ENCODE measurements at regions not wholly inside any gene's neighbourhood (a gene's known extent, or its start where the extent isn't known, plus 50 kb on each side); places are given as distances from the start of the nearest gene placed in this dataset.

- no peak overlapping the region for H3K4me3 ChIP-seq (ENCODE audit: low read depth, low read length)
Measured at GRCh38 chr17:77481476-77482374, 341.0 kb downstream of the SEC14L1 start.

- no peak overlapping the region for H3K4me3 ChIP-seq (ENCODE audit: low read depth, low read length)
Measured at GRCh38 chr17:77482375-77483127, 341.8 kb downstream of the SEC14L1 start.

DNA sequence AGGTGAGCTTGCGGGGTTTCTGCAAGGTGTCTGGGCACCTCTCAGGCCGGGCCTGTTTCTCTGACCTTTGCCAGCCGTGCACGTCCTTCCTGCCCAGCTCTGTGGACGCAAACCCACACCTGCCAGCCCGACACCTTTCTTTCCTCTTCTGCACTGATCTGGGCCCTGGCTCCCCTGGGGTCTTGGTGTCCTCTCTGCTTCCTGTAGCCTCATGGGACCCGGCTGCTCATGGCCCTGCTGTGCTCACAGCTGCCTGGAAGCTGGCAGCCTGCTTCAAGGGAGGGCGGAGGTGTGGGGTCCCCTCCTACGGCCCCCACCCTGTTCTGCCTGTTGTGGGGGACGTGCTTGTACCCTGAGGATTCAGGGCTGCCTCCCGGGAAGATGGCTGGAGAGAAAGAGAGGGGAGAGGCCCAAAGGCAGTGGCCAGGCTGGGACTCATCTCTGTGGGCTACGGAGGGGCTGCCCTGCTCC lies 342.4 kb downstream of the SEC14L1 start:
- H3K4me3 ChIP-seq (ENCODE audit: low read depth, low read length), result no peak overlapping the region

DNA sequence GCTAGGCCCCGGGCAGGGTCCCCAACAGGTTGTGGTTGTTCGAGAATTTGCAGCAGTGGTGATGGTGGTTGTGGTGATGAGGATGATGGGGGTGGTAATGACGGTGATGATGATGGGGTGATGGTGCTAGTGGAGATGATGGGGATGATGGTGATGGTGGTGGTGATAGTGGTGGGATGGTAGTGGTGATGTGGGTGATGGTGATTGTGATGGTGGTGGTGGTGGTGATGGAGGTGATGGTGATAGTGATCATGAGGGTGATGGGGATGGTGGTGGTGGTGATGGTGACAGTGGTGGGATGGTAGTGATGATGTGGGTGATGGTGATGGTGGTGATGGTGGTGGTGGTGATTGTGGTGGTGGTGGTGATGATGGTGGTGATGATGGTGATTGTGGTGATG lies 343.3 kb downstream of the SEC14L1 start:
- H3K4me3 ChIP-seq (ENCODE audit: low read depth, low read length), result no peak overlapping the region

DNA sequence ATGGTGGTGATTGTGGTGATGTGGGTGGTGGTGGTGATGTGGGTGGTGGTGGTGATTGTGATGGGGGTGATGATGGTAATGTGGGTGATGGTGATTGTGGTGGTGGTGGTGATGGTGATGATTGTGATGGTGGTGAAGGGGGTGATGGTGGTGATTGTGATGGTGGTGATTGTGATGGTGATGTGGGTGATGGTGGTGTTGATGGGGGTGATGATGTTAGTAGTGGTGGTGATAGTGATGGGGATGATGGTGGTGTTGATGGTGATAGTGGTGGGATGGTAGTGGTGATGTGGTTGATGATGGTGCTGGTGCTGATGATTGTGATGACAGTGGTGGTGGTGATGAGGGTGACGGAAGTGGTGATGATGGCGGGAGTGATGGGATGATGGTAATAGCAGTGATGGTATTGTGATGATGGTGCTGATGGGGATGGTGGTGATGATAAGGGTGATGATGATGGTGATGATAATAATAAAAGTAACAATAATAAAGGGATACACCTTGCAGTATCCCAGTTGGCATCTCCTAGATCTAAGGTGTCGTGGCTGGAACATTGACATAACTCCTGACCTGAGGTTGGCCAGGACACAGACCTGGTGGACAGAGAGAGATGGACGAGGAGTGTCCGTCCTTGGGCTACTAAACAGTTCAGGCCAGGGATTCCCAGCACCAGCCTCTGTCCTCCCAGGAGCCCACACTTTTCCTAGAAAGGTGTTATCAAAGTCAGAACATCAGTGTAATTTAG lies 344.5 kb downstream of the SEC14L1 start:
- no peak overlapping the region for H3K4me3 ChIP-seq (ENCODE audit: low read depth, low read length)

DNA sequence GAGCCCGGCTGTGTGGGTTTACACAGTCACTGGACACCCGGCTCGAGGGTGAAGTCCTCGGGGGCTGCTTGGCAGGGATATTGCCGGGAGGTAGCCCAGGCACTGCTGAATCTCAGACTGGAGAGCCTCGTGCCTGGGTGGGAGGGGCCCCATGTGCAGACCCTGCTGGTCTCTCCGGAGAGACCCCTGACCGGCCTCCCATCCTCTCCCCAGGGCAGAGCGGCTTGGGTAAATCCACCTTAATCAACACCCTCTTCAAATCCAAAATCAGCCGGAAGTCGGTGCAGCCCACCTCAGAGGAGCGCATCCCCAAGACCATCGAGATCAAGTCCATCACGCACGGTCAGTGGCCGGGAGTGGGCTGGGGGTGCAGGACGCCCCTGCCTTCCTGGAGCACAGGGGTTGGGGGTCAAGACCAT lies 346.5 kb downstream of the SEC14L1 start:
- H3K4me3 ChIP-seq (ENCODE audit: low read depth, low read length), result no peak overlapping the region

DNA sequence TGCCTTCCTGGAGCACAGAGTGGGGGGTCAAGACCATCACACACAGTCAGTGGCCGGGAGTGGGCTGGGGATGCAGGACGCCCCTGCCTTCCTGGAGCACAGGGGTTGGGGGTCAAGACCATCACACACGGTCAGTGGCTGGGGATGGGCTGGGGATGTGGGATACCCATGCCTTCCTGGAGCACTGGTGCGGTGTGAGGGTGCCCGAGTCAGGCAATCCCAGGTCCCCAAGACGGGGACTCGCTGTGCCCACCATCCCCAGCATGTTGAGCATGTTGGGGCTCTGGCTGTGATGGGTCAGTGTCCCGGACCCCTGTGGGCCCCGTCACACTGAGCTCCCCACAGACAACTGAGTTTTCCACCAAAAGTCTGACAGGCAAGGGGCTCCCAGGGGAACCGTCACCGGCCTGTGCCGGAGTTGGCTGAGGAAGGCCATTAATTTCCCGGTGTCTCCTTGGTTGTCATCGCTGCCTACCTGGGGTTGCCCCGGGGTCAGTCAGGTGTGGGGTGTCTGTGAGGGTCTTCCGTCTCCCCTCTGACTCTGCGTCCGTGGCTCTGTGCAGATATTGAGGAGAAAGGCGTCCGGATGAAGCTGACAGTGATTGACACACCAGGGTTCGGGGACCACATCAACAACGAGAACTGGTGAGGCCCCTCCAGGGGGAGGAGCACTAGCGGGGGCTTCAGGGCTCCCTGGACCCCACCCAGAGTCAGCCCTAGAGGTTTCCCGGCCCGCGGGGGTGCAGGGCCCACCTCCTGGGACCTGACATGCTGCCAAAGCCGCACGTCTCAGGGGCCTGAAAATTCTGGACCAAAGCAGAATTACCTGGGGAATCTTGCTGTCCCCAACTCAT lies 347.1 kb downstream of the SEC14L1 start:
- no peak overlapping the region for H3K4me3 ChIP-seq (ENCODE audit: low read depth, low read length)

- no peak overlapping the region for H3K4me3 ChIP-seq (ENCODE audit: low read depth, low read length)
Measured at GRCh38 chr17:77488531-77489238, 347.9 kb downstream of the SEC14L1 start.

DNA sequence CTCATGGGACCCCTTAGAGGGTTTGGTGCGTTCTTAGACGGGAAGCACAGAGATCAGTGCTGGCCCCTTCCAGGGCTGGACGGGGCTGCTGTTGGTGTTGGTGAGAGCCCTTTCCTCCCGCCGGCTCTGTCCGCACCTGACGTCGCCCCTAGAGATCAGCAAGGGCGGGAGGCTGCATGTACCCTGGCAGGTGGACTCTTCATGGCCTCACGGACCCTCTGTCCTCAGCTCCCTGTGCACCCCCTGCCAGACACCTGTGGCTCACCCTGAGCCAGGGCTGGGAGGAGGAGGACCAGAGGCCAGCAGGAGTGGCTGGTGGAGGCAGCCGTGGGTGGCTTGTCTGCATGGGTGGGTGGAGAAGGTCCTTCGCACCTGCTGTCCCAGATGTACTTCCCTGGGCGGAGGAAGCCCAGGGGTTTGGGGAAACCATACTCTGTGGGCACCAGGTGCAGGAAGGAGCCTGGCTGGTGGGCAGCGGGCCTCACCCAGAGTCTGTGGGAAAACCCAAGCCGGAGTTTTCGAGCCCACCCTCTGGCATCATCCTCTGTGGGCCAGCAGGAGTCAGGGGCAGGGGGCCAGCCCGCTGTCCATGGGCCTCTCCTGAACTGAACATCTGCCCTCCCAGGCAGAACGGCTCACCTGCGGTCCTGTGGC lies 348.6 kb downstream of the SEC14L1 start:
- H3K4me3 ChIP-seq (ENCODE audit: low read depth, low read length), result no peak overlapping the region

DNA sequence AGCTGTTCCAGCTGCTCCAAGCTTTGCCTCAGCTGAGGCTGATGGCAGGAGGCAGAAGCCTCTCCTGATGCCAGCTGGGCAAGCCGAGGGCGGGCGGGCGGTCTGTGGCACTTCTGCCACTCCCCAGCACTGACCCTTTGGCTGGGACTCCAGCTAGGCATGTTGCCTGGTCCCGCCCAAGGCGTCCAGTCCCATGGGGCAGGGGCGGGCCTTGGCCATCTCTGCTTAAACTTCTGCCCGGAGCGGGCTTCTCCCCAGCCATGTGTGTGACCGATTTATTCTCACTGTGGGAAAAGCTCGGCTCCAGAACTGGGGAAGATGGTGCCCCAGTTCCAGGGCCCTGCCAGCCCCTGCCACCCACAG lies 349.1 kb downstream of the SEC14L1 start:
- no peak overlapping the region for H3K4me3 ChIP-seq (ENCODE audit: low read depth, low read length)

DNA sequence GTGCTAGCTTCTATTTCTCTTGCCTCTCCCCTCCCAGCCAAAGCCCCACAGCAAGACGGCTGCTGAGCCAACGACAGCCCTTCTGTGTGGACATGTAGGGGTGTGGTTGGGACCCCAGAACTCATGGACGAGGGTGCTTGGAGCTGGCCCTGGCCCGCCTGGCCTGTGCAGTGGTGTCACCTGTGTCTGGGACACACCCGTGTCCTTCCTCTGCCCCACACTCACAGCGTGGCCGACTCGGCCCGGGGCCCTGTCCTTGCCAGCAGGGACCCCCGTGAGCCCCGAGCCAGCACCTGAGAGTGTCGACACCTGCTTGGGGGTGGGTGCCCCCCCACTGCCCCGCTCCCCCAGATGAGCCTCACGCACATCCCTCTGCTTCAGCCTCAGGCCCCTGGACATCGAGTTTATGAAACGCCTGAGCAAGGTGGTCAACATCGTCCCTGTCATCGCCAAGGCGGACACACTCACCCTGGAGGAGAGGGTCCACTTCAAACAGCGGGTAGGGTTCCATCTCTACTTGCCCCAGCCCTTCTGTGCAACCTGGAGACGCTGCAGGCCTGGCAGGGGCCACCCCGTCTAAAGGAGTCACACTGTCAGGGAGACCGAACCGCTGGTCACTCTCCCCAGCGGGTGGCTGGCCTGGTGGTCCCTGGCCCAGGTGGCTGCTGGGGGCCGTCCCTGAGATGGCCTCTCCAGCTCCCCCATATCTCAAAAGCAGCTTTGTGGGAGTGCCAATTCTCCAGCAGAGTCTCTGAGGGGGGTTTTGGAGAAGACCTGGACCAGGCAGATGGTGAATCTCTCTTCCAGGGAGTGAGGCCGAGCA lies 349.8 kb downstream of the SEC14L1 start:
- H3K4me3 ChIP-seq (ENCODE audit: low read depth, low read length), result no peak overlapping the region

GRCh38 chr17:77491921-77492445 lies 351.2 kb downstream of the SEC14L1 start:
- H3K4me3 ChIP-seq (ENCODE audit: low read depth, low read length), result no peak overlapping the region

DNA sequence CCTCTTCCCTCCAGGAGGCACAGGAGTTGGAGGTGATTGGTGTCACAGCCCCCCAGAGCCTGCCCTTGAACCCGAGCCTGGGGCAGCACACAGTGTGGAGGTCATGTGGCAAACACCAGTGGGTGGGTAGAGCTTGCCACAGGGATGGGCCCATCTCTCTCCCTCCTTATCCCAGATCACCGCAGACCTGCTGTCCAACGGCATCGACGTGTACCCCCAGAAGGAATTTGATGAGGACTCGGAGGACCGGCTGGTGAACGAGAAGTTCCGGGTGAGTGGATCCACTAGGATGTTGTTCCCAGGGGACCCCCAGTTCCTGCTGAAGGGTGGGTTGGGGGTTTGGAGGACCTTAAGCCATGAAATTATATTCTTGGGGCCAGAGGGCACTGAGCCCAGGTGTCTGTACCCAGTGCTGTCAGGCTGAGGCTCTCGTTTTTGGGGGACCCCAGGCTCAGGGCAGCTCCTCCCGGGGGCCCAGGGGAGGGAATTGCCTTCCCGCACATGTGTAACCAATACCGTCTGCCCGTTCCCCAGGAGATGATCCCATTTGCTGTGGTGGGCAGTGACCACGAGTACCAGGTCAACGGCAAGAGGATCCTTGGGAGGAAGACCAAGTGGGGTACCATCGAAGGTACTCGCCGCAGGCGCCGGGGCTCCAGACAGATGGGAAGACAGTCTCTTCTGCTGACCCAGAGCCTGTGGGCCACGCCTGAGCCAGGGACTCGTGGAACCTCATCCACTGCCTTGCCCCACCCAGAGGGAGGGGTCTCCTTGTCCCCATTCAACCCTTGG lies 351.9 kb downstream of the SEC14L1 start:
- no peak overlapping the region for H3K4me3 ChIP-seq (ENCODE audit: low read depth, low read length)

- no peak overlapping the region for H3K4me3 ChIP-seq (ENCODE audit: low read depth, low read length)
Measured at GRCh38 chr17:77493238-77493820, 352.6 kb downstream of the SEC14L1 start.

- no peak overlapping the region for H3K4me3 ChIP-seq (ENCODE audit: low read depth, low read length)
Measured at GRCh38 chr17:77493901-77494663, 353.3 kb downstream of the SEC14L1 start.
